ENCODE measurements at regions not wholly inside any gene's neighbourhood (a gene's known extent, or its start where the extent isn't known, plus 50 kb on each side); places are given as distances from the start of the nearest gene placed in this dataset.

DNA sequence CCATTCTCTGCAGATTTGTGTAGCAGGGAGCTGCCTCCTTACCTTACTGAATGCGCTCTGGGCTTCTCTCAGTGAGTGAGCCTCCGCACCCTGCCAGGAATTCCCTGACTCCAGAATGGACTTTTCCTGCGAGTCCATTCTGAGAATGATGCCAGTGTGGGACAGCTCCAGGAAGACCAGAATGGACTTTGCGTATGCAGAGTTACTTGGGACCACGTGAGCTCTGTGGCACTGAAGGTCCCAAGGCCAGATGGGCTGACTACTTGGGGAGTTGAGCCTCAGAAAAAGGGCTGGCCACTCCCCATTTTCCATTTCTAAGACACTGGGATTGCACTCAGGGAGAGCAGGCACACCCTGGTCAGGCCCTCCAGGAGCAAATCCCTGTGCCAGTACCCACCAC lies 324.7 kb upstream of the ZMIZ1 start:
- TF ChIP-seq, protein P1, sequence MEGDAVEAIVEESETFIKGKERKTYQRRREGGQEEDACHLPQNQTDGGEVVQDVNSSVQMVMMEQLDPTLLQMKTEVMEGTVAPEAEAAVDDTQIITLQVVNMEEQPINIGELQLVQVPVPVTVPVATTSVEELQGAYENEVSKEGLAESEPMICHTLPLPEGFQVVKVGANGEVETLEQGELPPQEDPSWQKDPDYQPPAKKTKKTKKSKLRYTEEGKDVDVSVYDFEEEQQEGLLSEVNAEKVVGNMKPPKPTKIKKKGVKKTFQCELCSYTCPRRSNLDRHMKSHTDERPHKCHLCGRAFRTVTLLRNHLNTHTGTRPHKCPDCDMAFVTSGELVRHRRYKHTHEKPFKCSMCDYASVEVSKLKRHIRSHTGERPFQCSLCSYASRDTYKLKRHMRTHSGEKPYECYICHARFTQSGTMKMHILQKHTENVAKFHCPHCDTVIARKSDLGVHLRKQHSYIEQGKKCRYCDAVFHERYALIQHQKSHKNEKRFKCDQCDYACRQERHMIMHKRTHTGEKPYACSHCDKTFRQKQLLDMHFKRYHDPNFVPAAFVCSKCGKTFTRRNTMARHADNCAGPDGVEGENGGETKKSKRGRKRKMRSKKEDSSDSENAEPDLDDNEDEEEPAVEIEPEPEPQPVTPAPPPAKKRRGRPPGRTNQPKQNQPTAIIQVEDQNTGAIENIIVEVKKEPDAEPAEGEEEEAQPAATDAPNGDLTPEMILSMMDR (IDR thresholded peaks at IDR 0.05 in 4 of 5, conservative IDR thresholded peaks at IDR 0.05 in 1 of 5), result no peak
- no peak for TF ChIP-seq POLR2A (IDR thresholded peaks at IDR 0.05)

Measured in gastrocnemius medialis (tissue), 4 donors.